ENCODE measurements at regions not wholly inside any gene's neighbourhood (a gene's known extent, or its start where the extent isn't known, plus 50 kb on each side); places are given as distances from the start of the nearest gene placed in this dataset.

GRCh38 chr2:149828520-149829210 lies 241.1 kb upstream of the MMADHC start:
- Histone ChIP-seq H3K36me3 (no peaks in the 10 kb centered on the region), H3K4me1 (no peaks in the 10 kb centered on the region), H3K27me3 (replicated peaks in 1 of 7) (no peaks in the 10 kb centered on the region), H3K9me3 (peaks cover 0 to 7% (median 0%) of the 10 kb centered on the region in 8 donors), H3K4me3 (no peak overlapping the region), H3K27ac (no peak overlapping the region)
- WGBS, 5 donors = 82 to 93% (median 89%) methylated on average over 2 of the region's 2 CpGs
- TF ChIP-seq POLR2A (IDR thresholded peaks at IDR 0.05) (no peak), CTCF (IDR thresholded peaks at IDR 0.05 in 8 of 11, conservative IDR thresholded peaks at IDR 0.05 in 3 of 11) (no peak), POLR2AphosphoS5 (IDR thresholded peaks at IDR 0.05) (no peak)
- no peak for DNase-seq
- intact Hi-C loops (cut with DNase I; ENCODE audit: low total_unique reads) = no loop called here

GRCh38 chr2:149827585-149828126 lies 240.1 kb upstream of the MMADHC start:
- WGBS, 5 donors = 63 to 80% (median 73%) methylated on average over 2 of the region's 2 CpGs
- Histone ChIP-seq H3K4me3 (no peak overlapping the region), H3K27ac (no peak overlapping the region), H3K27me3 (replicated peaks in 1 of 7) (no peaks in the 10 kb centered on the region), H3K36me3 (no peaks in the 10 kb centered on the region), H3K4me1 (no peaks in the 10 kb centered on the region), H3K9me3 (peaks cover 0 to 17% (median 0%) of the 10 kb centered on the region in 8 donors)
- intact Hi-C loops (cut with DNase I; ENCODE audit: low total_unique reads) = no loop called here
- no peak for TF ChIP-seq POLR2A (IDR thresholded peaks at IDR 0.05)
- TF ChIP-seq CTCF (IDR thresholded peaks at IDR 0.05 in 8 of 11, conservative IDR thresholded peaks at IDR 0.05 in 3 of 11) = no peak
- TF ChIP-seq POLR2AphosphoS5 (IDR thresholded peaks at IDR 0.05) = no peak
- no peak for DNase-seq

GRCh38 chr2:149826471-149827125 lies 239.0 kb upstream of the MMADHC start:
- H3K27ac ChIP-seq = no peak overlapping the region
- H3K27me3 ChIP-seq (replicated peaks in 1 of 7) = no peaks in the 10 kb centered on the region
- H3K36me3 ChIP-seq = no peaks in the 10 kb centered on the region
- intact Hi-C loops (cut with DNase I; ENCODE audit: low total_unique reads) = no loop called here
- H3K9me3 ChIP-seq = peaks cover 0 to 17% (median 0%) of the 10 kb centered on the region in 8 donors
- 69 to 92% (median 80%) methylated on average over 1 of the region's 1 CpG for WGBS, 5 donors
- no peaks in the 10 kb centered on the region for H3K4me1 ChIP-seq
- TF ChIP-seq POLR2AphosphoS5 (IDR thresholded peaks at IDR 0.05) (no peak), POLR2A (IDR thresholded peaks at IDR 0.05) (no peak), CTCF (IDR thresholded peaks at IDR 0.05 in 8 of 11, conservative IDR thresholded peaks at IDR 0.05 in 3 of 11) (no peak)
- DNase-seq = no peak
- H3K4me3 ChIP-seq = no peak overlapping the region

- Histone ChIP-seq H3K27ac (no peak overlapping the region), H3K4me3 (no peak overlapping the region), H3K27me3 (replicated peaks in 1 of 7) (no peaks in the 10 kb centered on the region), H3K4me1 (no peaks in the 10 kb centered on the region), H3K9me3 (peaks cover 0 to 17% (median 0%) of the 10 kb centered on the region in 8 donors), H3K36me3 (no peaks in the 10 kb centered on the region)
- 51 to 64% (median 56%) methylated on average over 4 of the region's 4 CpGs for WGBS, 5 donors
- DNase-seq = no peak
- TF ChIP-seq POLR2AphosphoS5 (IDR thresholded peaks at IDR 0.05) = no peak
- no peak for TF ChIP-seq POLR2A (IDR thresholded peaks at IDR 0.05)
- no peak for TF ChIP-seq CTCF (IDR thresholded peaks at IDR 0.05 in 8 of 11, conservative IDR thresholded peaks at IDR 0.05 in 3 of 11)
- intact Hi-C loops (cut with DNase I; ENCODE audit: low total_unique reads) = no loop called here
Measured at GRCh38 chr2:149825473-149825872, 237.9 kb upstream of the MMADHC start.

Measured in spleen (tissue), 11 donors.